DMS79 (cell line): ENCODE measurements at regions not wholly inside any gene's neighbourhood (a gene's known extent, or its start where the extent isn't known, plus 50 kb on each side); places are given as distances from the start of the nearest gene placed in this dataset.

ENCODE experiments used
- DNase-seq: peaks from one replicate; lab custom pipeline; 2025; lab: John Stamatoyannopoulos, UW

GRCh38 chr21:27515676-27516075 lies 548.8 kb upstream of the ADAMTS5 start:
- DNase-seq: no peak

DNA sequence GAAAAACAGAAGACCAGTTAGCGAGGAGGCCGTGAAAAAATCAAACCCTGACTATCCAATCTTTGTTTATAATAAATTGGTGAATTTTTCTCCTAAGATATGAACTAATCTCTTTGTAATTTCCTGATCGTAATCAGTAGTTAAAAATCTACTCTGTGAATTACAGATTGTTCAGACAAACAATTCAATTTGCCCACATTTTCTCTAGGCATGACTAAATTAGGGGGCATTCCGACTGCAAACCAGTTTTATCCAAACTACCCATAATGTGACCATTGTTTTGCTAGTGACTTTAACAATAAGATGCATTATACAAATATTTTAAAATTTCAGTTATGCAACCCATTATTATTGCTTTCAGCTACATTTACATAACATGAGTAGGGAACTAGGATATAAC lies 546.9 kb upstream of the ADAMTS5 start:
- DNase-seq: no peak

- DNase-seq: no peak
These were observed 546.1 kb upstream of the ADAMTS5 start for GRCh38 chr21:27513016-27513415.

GRCh38 chr21:27511233-27511632 lies 544.3 kb upstream of the ADAMTS5 start:
- DNase-seq: no peak

- no peak for DNase-seq
These were observed 540.8 kb upstream of the ADAMTS5 start for GRCh38 chr21:27507695-27508094.

- DNase-seq: no peak
These were observed 538.6 kb upstream of the ADAMTS5 start for GRCh38 chr21:27505516-27505915.

DNA sequence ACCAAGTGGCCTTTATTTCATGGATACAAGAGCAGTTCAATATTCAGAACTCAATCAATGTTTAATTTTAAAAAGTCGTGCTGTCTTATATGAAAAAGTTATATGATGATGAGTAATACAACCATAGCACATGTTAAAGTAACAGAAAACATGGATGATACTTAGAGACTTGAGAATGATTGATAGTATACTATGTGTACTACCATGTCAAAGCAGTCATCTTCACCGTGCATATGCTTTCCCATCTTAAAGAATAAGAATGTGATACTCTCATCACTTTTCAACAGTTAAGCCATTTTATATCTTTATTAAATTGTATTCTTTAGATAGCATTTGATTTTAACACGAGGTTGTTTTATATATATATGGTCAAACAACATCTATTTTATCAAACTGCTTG lies 535.9 kb upstream of the ADAMTS5 start:
- DNase-seq: no peak

- no peak for DNase-seq
These were observed 531.1 kb upstream of the ADAMTS5 start for GRCh38 chr21:27498025-27498424.

DNA sequence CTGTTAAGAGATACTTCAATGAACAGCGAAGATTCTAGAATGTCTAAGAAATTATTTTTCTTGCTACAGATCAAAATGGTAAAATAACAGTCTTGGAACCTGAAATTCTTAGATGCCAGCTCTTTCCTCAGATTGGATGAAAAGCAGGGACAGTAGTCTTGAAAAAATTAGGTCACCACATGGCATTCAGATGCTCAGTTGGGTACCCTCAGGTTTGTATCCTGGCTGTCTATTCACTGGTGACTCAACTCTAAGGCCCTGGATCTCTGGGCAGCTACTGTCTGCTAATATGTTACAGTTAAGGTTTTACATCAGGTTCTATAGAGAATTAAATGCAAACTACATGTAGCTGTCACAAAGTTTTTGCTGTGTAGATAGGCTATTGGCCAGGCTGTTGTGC lies 528.9 kb upstream of the ADAMTS5 start:
- no peak for DNase-seq

- no peak for DNase-seq
These were observed 526.7 kb upstream of the ADAMTS5 start for GRCh38 chr21:27493542-27493941.

GRCh38 chr21:27487676-27488075 lies 520.8 kb upstream of the ADAMTS5 start:
- no peak for DNase-seq

DNA sequence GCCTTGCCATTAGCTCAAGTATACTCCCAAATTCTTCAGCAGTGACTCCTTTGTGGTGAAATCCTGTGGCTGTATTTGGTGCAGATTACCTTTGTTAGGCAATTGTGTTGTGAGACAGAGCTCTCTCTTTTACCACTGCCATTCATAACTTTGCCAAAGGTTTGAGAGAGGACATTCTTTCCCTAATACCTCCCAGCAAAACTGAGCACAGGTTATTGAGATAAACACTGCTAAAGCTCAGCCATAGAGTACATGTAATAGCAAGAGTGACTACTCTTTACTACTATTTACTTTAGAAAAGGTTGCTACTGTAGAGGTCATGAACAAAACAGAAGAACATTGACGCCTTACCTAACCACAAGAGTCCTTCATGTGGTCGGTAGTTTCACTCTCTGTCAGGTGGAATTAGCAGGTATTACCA lies 514.0 kb upstream of the ADAMTS5 start:
- DNase-seq: no peak

GRCh38 chr21:27477296-27477695 lies 510.4 kb upstream of the ADAMTS5 start:
- no peak for DNase-seq

GRCh38 chr21:27476696-27477095 lies 509.8 kb upstream of the ADAMTS5 start:
- no peak for DNase-seq

DNA sequence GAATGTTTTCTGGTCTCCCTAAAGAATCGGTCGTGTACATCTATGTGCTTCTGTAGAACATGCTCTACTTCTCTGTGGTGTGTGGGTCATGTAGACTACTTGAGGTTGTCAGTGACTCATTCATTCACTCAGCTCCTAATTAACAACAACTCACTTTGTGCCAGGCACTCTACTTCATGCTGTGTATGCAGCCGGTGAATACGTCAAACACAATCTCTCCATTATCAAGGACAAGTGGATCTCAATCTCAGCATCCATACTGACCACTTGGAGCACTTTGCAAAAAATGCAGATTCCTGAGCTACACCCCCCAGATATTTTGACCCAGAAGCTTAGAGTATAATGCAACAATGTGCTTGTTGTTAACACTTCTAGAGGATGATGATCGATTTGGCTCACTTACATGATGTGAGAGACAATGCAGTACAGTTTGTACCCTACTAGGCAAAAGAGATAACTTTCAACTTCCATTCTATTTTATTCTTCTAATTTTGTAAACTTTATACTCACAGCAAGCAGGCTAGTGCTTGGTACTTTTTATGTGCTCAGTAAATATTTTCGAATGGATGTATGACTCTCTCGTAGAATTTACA lies 508.6 kb upstream of the ADAMTS5 start:
- DNase-seq: no peak

DNA sequence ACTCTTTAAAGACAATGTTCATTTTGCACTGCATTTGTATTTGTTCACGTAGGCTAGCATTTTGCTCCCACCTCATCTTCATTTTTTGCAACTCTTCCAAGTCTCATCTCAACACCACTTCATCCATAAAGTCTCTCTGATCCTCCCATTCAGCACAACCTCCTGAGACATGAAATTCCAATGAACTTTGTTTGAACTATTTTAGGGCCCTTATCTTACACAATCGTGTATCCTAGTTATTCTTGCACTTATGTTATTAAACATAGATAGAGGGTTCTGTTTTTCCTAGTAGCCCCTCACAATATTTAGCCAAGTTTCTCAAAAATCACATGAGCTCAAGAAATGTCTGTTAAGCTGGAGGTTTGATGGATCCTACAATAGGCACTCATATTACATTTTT lies 500.5 kb upstream of the ADAMTS5 start:
- no peak for DNase-seq

GRCh38 chr21:27466140-27466539 lies 499.3 kb upstream of the ADAMTS5 start:
- no peak for DNase-seq

GRCh38 chr21:27464648-27465047 lies 497.8 kb upstream of the ADAMTS5 start:
- no peak for DNase-seq

DNA sequence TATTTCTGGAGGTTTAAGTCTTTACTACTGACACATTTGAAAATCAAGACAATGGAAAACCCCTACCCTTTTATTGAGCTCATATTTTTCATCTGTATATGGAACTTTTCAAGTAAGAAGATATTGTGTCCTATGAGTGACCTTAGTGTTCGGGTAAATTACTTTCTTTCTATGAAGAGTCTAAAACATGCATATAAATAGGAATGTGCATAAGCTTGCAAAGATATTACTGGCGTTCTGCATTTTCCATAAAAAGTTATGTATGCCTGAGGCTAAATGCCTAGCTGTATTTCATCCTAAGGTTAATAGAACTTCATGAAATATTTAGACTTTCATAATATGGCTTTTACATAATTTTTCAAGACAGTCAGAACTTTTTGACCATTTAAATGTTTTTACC lies 495.8 kb upstream of the ADAMTS5 start:
- no peak for DNase-seq

DNA sequence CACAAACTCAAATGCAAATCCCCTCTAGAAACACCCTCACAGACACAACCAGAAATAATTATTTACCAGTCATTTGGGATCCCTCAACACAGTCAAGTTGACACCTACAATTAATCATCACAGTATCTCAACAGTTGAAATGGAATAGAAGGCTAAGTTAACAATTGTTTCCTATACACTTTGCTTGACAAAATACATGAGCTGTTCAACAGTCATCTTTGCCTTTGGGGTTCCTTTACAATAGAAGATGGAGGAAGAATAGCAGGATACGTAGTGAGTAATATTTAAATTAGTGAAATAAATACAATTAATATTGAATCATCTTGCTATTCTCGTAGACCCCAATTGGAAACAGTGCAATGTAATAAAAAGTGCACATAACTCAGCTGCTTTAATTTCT lies 487.3 kb upstream of the ADAMTS5 start:
- DNase-seq: no peak

DNA sequence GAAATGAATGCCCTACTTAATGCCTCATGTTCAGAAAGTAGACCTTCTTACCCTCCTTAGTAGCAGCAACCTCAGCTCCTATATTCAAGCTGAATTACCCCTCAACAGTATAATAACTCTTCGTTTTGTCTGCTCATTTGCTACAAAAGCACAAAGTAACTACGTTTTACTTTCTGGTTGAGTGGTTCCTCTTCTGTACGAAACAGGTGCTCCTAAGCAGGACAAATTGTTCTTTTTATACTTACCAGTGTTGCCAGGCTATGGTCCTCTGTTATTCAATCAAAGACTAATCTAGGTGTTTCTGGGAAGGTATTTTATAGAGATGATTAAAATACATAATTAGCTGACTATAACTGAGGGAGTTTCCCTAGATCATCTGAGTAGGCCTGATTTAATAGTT lies 484.2 kb upstream of the ADAMTS5 start:
- no peak for DNase-seq

DNA sequence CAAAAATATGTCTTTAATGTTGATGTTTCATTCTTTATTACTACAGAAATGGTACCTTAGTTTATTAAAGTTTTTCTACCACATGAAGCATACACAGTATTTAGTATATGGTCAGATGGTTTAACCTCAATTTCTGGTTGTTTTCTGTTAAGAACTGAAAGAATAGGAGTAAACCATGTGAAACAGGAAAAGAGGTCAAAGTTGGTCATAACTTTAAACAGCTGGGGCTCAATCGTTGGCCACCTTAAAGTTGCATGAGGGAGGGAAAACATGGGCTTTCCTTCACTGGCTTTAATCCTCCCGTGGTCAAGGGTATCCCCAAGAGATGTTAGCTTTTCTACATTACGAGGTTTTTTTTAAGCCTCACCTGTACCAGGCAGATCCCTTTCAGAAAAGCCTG lies 483.3 kb upstream of the ADAMTS5 start:
- DNase-seq: no peak

DNA sequence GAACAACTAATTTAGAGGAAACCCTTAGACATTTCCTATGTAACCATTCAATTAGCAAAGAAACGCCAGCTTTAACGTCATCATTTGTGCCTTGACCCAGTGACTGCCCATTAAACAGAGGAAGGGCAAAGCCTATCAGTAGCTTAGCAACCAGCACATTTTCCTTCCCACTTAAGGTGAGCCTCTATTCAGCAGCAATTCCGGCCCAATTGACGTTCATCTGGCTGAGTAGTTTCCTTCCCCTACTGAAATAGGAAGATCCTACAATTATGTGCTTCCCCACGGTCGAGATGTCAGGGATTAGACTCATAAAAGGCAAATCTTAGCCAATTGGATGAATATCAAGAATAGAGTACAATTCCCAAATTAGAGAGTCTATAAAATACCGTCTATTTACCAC lies 482.1 kb upstream of the ADAMTS5 start:
- DNase-seq: no peak

- DNase-seq: no peak
These were observed 481.0 kb upstream of the ADAMTS5 start for GRCh38 chr21:27447843-27448242.
